Lower leg skin (tissue), 4 donors: ENCODE measurements at regions not wholly inside any gene's neighbourhood (a gene's known extent, or its start where the extent isn't known, plus 50 kb on each side); places are given as distances from the start of the nearest gene placed in this dataset.
"Not testable (repeated sequence)": the region's sequence is repeated elsewhere in the genome, so short reads cannot be mapped to it uniquely, and the experiment has no call there.

Experiments used
- DNase-seq, 2 donors: peaks; one replicate each; pipeline ENCODE4 v3.0.0-alpha.2; 2019; ENCODE audit warnings: low spot score in 2 of 2
- H3K4me3 ChIP-seq: fragments of 200-600 bp; sonication (generic); 2 replicates; pipeline ENCODE4 v1.5.1; 2017; ENCODE audit warnings: mild to moderate bottlenecking, low read depth; ENCODE audit not compliant: poor library complexity, severe bottlenecking
- CTCF ChIP-seq, 3 donors: fragments of 450-650 bp; IDR thresholded peaks; one replicate each; pipeline ENCODE4 v1.5.1; 2016; ENCODE audit warnings: antibody characterized with exemption in 3 of 3, mild to moderate bottlenecking in 3 of 3, moderate library complexity in 2 of 3
- POLR2A ChIP-seq, 2 donors: fragments of 450-650 bp; IDR thresholded peaks; one replicate each; pipeline ENCODE4 v1.6.1; 2016 to 2017; ENCODE audit warnings: antibody characterized with exemption in 2 of 2, mild to moderate bottlenecking in 1 of 2, moderate library complexity in 1 of 2
- WGBS, 2 donors: methylation state at CpG; one replicate each; pipeline ENCODE4 v1.1.5; 2018; 5-methylcytosine and 5-hydroxymethylcytosine counted together
- intact Hi-C: fragments of 100-400 bp; cut with DNase I; formaldehyde crosslinking; loops from one replicate; pipeline ENCODE4 v1.15.0; 2023; ENCODE audit warnings: low total_unique reads

DNA sequence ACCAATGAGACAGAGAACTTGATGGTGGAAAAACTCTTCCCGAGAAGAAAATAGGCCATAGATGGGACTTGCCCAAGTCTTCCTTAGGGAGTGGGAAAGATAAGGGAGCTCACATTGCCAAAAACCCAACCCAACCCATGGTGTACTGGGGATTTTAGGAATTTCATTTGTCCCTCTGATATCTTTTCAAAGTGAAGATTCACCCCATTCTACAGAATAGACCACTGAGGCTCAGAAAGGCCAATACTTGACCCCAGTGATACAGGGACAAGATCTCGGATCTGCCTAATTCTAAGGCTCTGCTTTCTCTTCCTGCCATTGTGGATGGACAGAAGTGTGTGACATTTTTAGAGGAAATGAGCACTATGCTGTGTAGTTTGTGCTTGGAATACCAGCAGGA, 159.0 kb downstream of the MYCN start:
- 92 to 98% methylated on average over 2 of the region's 2 CpGs for whole genome bisulfite sequencing, 2 donors
- TF ChIP-seq POLR2A (IDR thresholded peaks at IDR 0.05) = no peak
- no peak for DNase-seq
- no peak overlapping the region for H3K4me3 ChIP-seq
- intact Hi-C loops = no loop called here

GRCh38 chr2:16096962-16097361, 156.6 kb downstream of the MYCN start:
- TF ChIP-seq CTCF (IDR thresholded peaks at IDR 0.05) (no peak), POLR2A (IDR thresholded peaks at IDR 0.05) (no peak)
- 63 to 85% methylated on average over 4 of the region's 4 CpGs for WGBS, 2 donors
- no peak for DNase-seq
- intact Hi-C loops = no loop called here
- H3K4me3 ChIP-seq = no peak overlapping the region

DNA sequence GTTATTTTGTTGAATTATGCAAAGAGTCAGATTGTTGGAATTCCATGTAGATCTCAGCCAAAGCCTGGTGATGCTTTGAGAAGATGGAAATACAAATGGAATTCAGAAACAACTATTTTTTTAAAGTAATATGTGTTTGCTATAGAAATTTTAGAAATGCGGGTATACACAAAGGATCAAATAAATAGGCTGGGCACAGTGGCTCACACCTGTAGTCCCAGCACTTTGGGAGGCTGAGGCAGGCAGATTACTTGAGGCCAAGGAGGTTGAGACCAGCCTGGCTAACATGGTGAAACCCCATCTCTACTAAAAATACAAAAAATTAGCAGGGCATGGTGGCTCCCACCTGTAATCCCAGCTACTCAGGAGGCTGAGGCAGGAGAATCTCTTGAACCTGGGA, 155.1 kb downstream of the MYCN start:
- H3K4me3 ChIP-seq, intact Hi-C loops, DNase-seq: not testable (repeated sequence)
- WGBS, 2 donors = 0 to 98% methylated on average over 1 of the region's 1 CpG

GRCh38 chr2:16094811-16095210, 154.5 kb downstream of the MYCN start:
- H3K4me3 ChIP-seq = no peak overlapping the region
- WGBS, 2 donors = 77 to 87% methylated on average over 6 of the region's 6 CpGs
- no peak for TF ChIP-seq CTCF (IDR thresholded peaks at IDR 0.05)
- no peak for TF ChIP-seq POLR2A (IDR thresholded peaks at IDR 0.05)
- intact Hi-C loops = no loop called here
- no peak for DNase-seq

DNA sequence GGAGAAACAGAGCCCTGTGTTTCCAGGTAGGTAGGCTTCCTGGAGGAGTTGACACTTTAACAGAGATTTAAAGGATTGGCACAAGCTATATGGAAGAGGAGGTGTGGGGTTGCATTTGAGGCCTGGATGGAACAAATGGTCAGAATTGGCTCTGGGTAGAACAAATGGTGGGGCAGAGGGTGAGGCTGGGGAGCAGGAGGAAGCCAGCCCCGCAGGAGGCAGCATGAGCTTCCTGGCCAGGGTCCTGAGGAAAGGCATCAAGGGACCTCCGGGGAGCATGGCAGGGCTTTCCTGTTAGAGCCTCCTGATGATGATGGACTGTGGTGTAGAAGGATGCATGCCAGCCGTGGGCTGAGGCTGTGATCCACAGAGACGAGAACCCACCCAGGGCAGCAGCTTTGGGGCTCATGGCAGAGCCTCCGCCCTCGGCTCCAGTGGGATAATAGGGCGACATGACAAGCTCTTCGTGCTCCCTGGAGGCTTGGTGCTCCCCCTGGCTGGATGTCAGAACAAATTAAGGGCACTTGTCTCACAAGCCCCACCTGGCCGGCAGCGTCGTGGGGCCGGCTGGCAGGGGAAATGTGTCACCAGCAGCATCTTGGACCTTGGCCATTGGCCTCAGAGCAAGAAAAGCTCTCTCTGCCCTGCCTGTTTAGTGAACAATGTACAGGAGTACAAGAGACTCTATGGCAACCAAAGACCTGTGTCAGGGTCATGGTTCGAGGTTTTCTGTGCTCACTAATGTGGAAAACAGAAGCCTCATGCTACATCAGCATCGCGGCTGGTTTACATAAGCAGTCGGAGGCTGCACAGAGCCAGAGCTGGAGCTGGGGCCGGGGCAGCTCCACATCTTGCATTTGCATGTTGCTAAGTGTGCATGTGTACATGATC, 153.5 kb downstream of the MYCN start:
- TF ChIP-seq POLR2A (IDR thresholded peaks at IDR 0.05) (no peak), CTCF (IDR thresholded peaks at IDR 0.05) (no peak)
- intact Hi-C loops = no loop called here
- H3K4me3 ChIP-seq = no peak overlapping the region
- 33 to 41% methylated on average over 13 to 17 of the region's 17 CpGs for WGBS, 2 donors
- no peak for DNase-seq

DNA sequence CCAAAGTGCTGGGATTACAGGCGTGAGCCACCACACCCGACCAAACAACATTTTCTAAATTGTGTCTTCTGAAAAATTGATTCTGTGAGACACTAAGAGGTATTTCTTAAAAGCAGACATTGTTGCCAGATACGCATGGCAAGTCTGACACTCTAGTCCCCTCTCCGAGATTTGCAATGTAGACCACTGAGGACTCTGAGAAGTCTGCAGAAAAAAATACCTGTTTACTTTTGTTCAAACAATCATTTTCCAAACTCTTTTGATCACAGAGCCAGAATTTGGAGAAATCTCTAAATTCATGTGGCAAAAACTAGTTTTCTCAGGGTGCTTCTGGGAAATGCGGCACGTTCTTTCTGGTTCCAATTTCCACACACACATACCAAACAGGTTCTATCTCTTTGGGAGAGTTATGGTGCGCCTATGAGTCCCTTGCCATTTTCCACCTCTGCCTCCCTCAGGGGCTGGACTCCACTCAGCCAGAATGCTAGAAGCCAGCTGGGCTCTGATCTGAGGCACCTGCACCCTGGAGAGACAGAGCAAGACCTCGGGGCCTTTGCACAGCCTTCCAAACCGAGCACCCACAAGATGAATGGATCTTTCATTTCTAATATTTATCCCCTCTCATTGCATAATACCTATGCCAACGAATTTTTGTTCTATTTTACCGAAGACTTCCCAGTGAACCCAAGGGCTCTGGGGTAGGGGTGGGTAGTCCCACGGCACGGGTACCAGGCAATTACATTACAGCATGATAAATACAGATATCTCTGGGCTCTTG, 152.7 kb downstream of the MYCN start:
- 65 to 77% methylated on average over 13 of the region's 13 CpGs for WGBS, 2 donors
- TF ChIP-seq POLR2A (IDR thresholded peaks at IDR 0.05) = no peak
- no peak for TF ChIP-seq CTCF (IDR thresholded peaks at IDR 0.05)
- H3K4me3 ChIP-seq = no peak overlapping the region
- intact Hi-C loops = no loop called here
- no peak for DNase-seq
